GM12892 (cell line): ENCODE measurements at regions not wholly inside any gene's neighbourhood (a gene's known extent, or its start where the extent isn't known, plus 50 kb on each side); places are given as distances from the start of the nearest gene placed in this dataset.
"Not testable (repeated sequence)": the region's sequence is repeated elsewhere in the genome, so short reads cannot be mapped to it uniquely, and the experiment has no call there.

Experiments used
- POLR2A ChIP-seq: IDR thresholded peaks from 2 replicates; pipeline ENCODE4 v1.6.1; 2011; ENCODE audit warnings: low read depth, low read length, control low read depth
- POLR2AphosphoS5 ChIP-seq: IDR thresholded peaks from 2 replicates; pipeline ENCODE4 v1.6.1; 2011; ENCODE audit warnings: low read depth, low read length, control low read depth

GRCh38 chr7:68090256-68090655, 1093.6 kb downstream of the TYW1 start:
- TF ChIP-seq POLR2A, POLR2AphosphoS5: not testable (repeated sequence)
